Ovary (tissue), 3 donors: ENCODE measurements at regions not wholly inside any gene's neighbourhood (a gene's known extent, or its start where the extent isn't known, plus 50 kb on each side); places are given as distances from the start of the nearest gene placed in this dataset.

Source experiments
- CTCF ChIP-seq, 3 donors: fragments of 450-650 bp in 2 of 3; fragments of 200-600 bp in 1 of 3; IDR thresholded peaks; one replicate each; pipeline versions ENCODE4 v1.5.1 to v1.8.0; 2016 to 2022; ENCODE audit warnings: antibody characterized with exemption in 3 of 3, mild to moderate bottlenecking in 1 of 3
- POLR2A ChIP-seq: fragments of 450-650 bp; IDR thresholded peaks from one replicate; pipeline ENCODE4 v1.6.1; 2017; ENCODE audit warnings: antibody characterized with exemption, mild to moderate bottlenecking, moderate library complexity
- donor health status: DM: no; HTN: no; CAD: no.

GRCh38 chr11:19392847-19393518, 152.2 kb upstream of the E2F8 start:
- no peak for TF ChIP-seq CTCF (IDR thresholded peaks at IDR 0.05)
- TF ChIP-seq POLR2A: no peak
